ENCODE measurements at regions not wholly inside any gene's neighbourhood (a gene's known extent, or its start where the extent isn't known, plus 50 kb on each side); places are given as distances from the start of the nearest gene placed in this dataset.
"Not testable (repeated sequence)": the region's sequence is repeated elsewhere in the genome, so short reads cannot be mapped to it uniquely, and the experiment has no call there.

- Mint-ChIP-seq H3K9me3 (ENCODE audit: unreplicated experiment) (no peaks in the 10 kb centered on the region), H3K4me3 (ENCODE audit: unreplicated experiment) (no peak overlapping the region), H3K27me3 (ENCODE audit: unreplicated experiment) (peaks cover 1% of the 10 kb centered on the region), H3K4me1 (ENCODE audit: low read depth, unreplicated experiment) (peaks cover 6% of the 10 kb centered on the region), H3K27ac (ENCODE audit: unreplicated experiment) (no peak overlapping the region), H3K36me3 (ENCODE audit: unreplicated experiment) (no peaks in the 10 kb centered on the region)
- TF ChIP-seq CTCF (IDR thresholded peaks at IDR 0.05; ENCODE audit: partially characterized antibody, unreplicated experiment): no peak
- DNase-seq: no peak
Observed at GRCh38 chr13:44801990-44802389, 187.3 kb downstream of the NUFIP1 start.

GRCh38 chr13:44800626-44801025, 188.6 kb downstream of the NUFIP1 start:
- Mint-ChIP-seq H3K27me3 (ENCODE audit: unreplicated experiment) (peaks cover 1% of the 10 kb centered on the region), H3K4me1 (ENCODE audit: low read depth, unreplicated experiment) (no peaks in the 10 kb centered on the region), H3K9me3 (ENCODE audit: unreplicated experiment) (no peaks in the 10 kb centered on the region), H3K4me3 (ENCODE audit: unreplicated experiment) (no peak overlapping the region), H3K27ac (ENCODE audit: unreplicated experiment) (no peak overlapping the region), H3K36me3 (ENCODE audit: unreplicated experiment) (no peaks in the 10 kb centered on the region)
- no peak for TF ChIP-seq CTCF (IDR thresholded peaks at IDR 0.05; ENCODE audit: partially characterized antibody, unreplicated experiment)
- no peak for DNase-seq

DNA sequence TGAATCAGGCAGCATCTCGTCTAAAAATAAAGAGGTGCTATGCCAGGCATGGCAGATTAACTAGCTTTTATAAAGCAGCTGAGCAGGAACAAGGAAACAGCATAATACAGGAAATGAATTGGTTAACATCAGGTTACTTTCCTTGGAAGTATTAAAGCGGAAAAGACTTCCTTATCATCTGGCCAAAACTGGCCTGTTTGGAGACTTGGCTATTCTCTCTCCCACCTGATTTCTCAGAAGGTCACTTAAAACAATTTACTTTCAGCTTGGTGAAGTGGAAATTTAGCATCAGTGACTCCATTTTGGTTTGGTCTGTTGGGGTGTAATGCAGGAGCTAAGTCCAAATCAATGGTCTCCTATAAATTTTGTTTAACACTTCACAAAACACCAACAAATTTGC, 191.6 kb downstream of the NUFIP1 start:
- H3K36me3 Mint-ChIP-seq (ENCODE audit: unreplicated experiment): no peaks in the 10 kb centered on the region
- no peak overlapping the region for H3K4me3 Mint-ChIP-seq (ENCODE audit: unreplicated experiment)
- no peak for TF ChIP-seq CTCF (IDR thresholded peaks at IDR 0.05; ENCODE audit: partially characterized antibody, unreplicated experiment)
- no peaks in the 10 kb centered on the region for H3K4me1 Mint-ChIP-seq (ENCODE audit: low read depth, unreplicated experiment)
- DNase-seq: no peak
- H3K27ac Mint-ChIP-seq (ENCODE audit: unreplicated experiment): no peak overlapping the region
- peaks cover 1% of the 10 kb centered on the region for H3K27me3 Mint-ChIP-seq (ENCODE audit: unreplicated experiment)
- H3K9me3 Mint-ChIP-seq (ENCODE audit: unreplicated experiment): no peaks in the 10 kb centered on the region

- DNase-seq: no peak
- peaks cover 1% of the 10 kb centered on the region for H3K27me3 Mint-ChIP-seq (ENCODE audit: unreplicated experiment)
- no peaks in the 10 kb centered on the region for H3K36me3 Mint-ChIP-seq (ENCODE audit: unreplicated experiment)
- H3K4me1 Mint-ChIP-seq (ENCODE audit: low read depth, unreplicated experiment): no peaks in the 10 kb centered on the region
- TF ChIP-seq CTCF (IDR thresholded peaks at IDR 0.05; ENCODE audit: partially characterized antibody, unreplicated experiment): no peak
- no peak overlapping the region for H3K4me3 Mint-ChIP-seq (ENCODE audit: unreplicated experiment)
- no peak overlapping the region for H3K27ac Mint-ChIP-seq (ENCODE audit: unreplicated experiment)
- no peaks in the 10 kb centered on the region for H3K9me3 Mint-ChIP-seq (ENCODE audit: unreplicated experiment)
Observed at GRCh38 chr13:44796597-44797490, 192.4 kb downstream of the NUFIP1 start.

GRCh38 chr13:44796039-44796438, 193.2 kb downstream of the NUFIP1 start:
- not testable (repeated sequence) for H3K9me3 Mint-ChIP-seq (ENCODE audit: unreplicated experiment); H3K27ac Mint-ChIP-seq (ENCODE audit: unreplicated experiment); H3K27me3 Mint-ChIP-seq (ENCODE audit: unreplicated experiment); H3K4me1 Mint-ChIP-seq (ENCODE audit: low read depth, unreplicated experiment); H3K36me3 Mint-ChIP-seq (ENCODE audit: unreplicated experiment); H3K4me3 Mint-ChIP-seq (ENCODE audit: unreplicated experiment); DNase-seq
